Trophoblast cell (in vitro differentiated cells and primary cell): ENCODE measurements at regions not wholly inside any gene's neighbourhood (a gene's known extent, or its start where the extent isn't known, plus 50 kb on each side); places are given as distances from the start of the nearest gene placed in this dataset.
A peak's percentile ranks its signal among the peaks of the same experiment; 100 is the strongest.

Source experiments
- DNase-seq, 2 donors: peaks; one replicate each; pipeline ENCODE4 v3.0.0-alpha.2; 2016
- H2AFZ ChIP-seq: 2 replicates; pipeline ENCODE4 v1.6.1; 2013; ENCODE audit warnings: low read length, moderate library complexity, mild to moderate bottlenecking; ENCODE audit not compliant: insufficient read depth, poor library complexity
- H2AK5ac ChIP-seq: 2 replicates; pipeline ENCODE4 v1.6.1; 2013; ENCODE audit warnings: mild to moderate bottlenecking, low read length
- H2BK120ac ChIP-seq: 2 replicates; pipeline ENCODE4 v1.6.1; 2013; ENCODE audit warnings: low read length, mild to moderate bottlenecking, moderate library complexity; ENCODE audit not compliant: insufficient read depth, poor library complexity
- H2BK12ac ChIP-seq: 2 replicates; pipeline ENCODE4 v1.6.1; 2013; ENCODE audit warnings: mild to moderate bottlenecking, low read length, moderate library complexity
- H2BK5ac ChIP-seq: 2 replicates; pipeline ENCODE4 v1.6.1; 2013; ENCODE audit warnings: low read length, low read depth, moderate library complexity, mild to moderate bottlenecking; ENCODE audit not compliant: poor library complexity
- H3K14ac ChIP-seq: 2 replicates; pipeline ENCODE4 v1.6.1; 2013; ENCODE audit warnings: mild to moderate bottlenecking, low read length
- H3K18ac ChIP-seq: 2 replicates; pipeline ENCODE4 v1.6.1; 2013; ENCODE audit warnings: mild to moderate bottlenecking, low read length
- H3K23ac ChIP-seq: 2 replicates; pipeline ENCODE4 v1.6.1; 2013; ENCODE audit warnings: low read length
- H3K27ac ChIP-seq: 2 replicates; pipeline ENCODE4 v1.5.1; 2013; ENCODE audit warnings: low read depth, mild to moderate bottlenecking, inconsistent platforms, low read length, moderate library complexity
- H3K27me3 ChIP-seq: 2 replicates; pipeline ENCODE4 v1.6.1; 2013; ENCODE audit warnings: inconsistent platforms, mild to moderate bottlenecking, low read length, moderate library complexity; ENCODE audit not compliant: insufficient read depth
- H3K36me3 ChIP-seq, 2 experiments: 1 replicate in 1 of 2; 2 replicates in 1 of 2; pipeline ENCODE4 v1.6.1; 2013; ENCODE audit warnings: low read length in 2 of 2, mild to moderate bottlenecking in 2 of 2, moderate library complexity in 1 of 2; ENCODE audit not compliant: insufficient read depth in 2 of 2, control insufficient read depth in 1 of 2
- H3K4ac ChIP-seq: 2 replicates; pipeline ENCODE4 v1.6.1; 2013; ENCODE audit warnings: low read depth, mild to moderate bottlenecking, low read length, moderate library complexity
- H3K4me1 ChIP-seq, 2 experiments: 1 replicate in 1 of 2; 2 replicates in 1 of 2; pipeline ENCODE4 v1.6.1; 2013; ENCODE audit warnings: low read length in 2 of 2, mild to moderate bottlenecking in 2 of 2, moderate library complexity in 1 of 2; ENCODE audit not compliant: insufficient read depth in 2 of 2, control insufficient read depth in 1 of 2
- H3K4me2 ChIP-seq: 2 replicates; pipeline ENCODE4 v1.6.1; 2013; ENCODE audit warnings: inconsistent platforms, mild to moderate bottlenecking, low read length, moderate library complexity
- H3K4me3 ChIP-seq: 2 replicates; pipeline ENCODE4 v1.5.1; 2013; ENCODE audit warnings: mild to moderate bottlenecking, low read depth, low read length, inconsistent platforms
- H3K79me1 ChIP-seq: one replicate; pipeline ENCODE4 v1.6.1; 2013; ENCODE audit warnings: low read length
- H3K79me2 ChIP-seq: 2 replicates; pipeline ENCODE4 v1.6.1; 2013; ENCODE audit warnings: low read length, mild to moderate bottlenecking; ENCODE audit not compliant: control insufficient read depth, insufficient read depth, poor library complexity
- H3K9ac ChIP-seq: 2 replicates; pipeline ENCODE4 v1.6.1; 2013; ENCODE audit warnings: mild to moderate bottlenecking, low read length
- H3K9me3 ChIP-seq: 2 replicates; pipeline ENCODE4 v1.6.1; 2013; ENCODE audit warnings: low read depth, mild to moderate bottlenecking, control low read depth, inconsistent platforms, low read length; ENCODE audit not compliant: insufficient read depth
- H4K12ac ChIP-seq: 2 replicates; pipeline ENCODE4 v1.6.1; 2013; ENCODE audit warnings: low read depth, mild to moderate bottlenecking, low read length, moderate library complexity
- H4K8ac ChIP-seq: 2 replicates; pipeline ENCODE4 v1.6.1; 2013; ENCODE audit warnings: low read depth, mild to moderate bottlenecking, low read length, moderate library complexity
- H4K91ac ChIP-seq: one replicate; pipeline ENCODE4 v1.6.1; 2013; ENCODE audit warnings: low read depth, mild to moderate bottlenecking, low read length, moderate library complexity
- WGBS: extraction: QIAGEN DNeasy Blood & Tissue Kit; methylation state at CpG from one replicate; pipeline ENCODE4 v1.1.7; 2013; ENCODE audit warnings: missing lambda C conversion rate; ENCODE audit not compliant: insufficient read length, insufficient coverage; ENCODE audit errors: extremely low coverage; 5-methylcytosine and 5-hydroxymethylcytosine counted together

DNA sequence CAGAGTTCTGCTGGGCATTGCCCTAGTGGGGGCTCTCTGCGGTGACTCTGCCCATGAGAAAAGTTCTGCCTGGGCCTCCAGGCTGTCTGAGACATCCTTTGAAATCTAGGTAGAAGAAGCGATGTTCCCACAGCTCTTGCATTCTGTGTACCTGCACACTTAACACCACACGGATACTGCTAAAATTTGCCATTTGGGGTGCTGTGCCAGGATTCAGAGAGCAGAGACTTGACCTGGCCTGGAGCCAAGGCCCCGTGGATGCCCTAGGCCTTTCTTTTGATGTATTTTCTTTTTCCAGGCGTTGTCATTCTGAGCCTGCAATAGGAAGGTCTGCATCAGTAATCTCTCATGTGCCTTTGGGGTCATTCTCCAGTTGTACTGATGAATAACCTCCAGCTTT lies 89.3 kb upstream of the IL12B start:
- H3K4ac ChIP-seq, result no peak overlapping the region
- H3K4me1 ChIP-seq, result no peaks in the 10 kb centered on the region
- H3K18ac ChIP-seq, result no peak overlapping the region
- H4K8ac ChIP-seq, result no peak overlapping the region
- H3K4me2 ChIP-seq, result no peak overlapping the region
- H2BK5ac ChIP-seq, result no peak overlapping the region
- no peak overlapping the region for H3K27ac ChIP-seq
- peak overlapping the region; percentile 38 for H3K9ac ChIP-seq
- peaks cover 2% of the 10 kb centered on the region for H3K9me3 ChIP-seq
- H3K36me3 ChIP-seq, result no peaks in the 10 kb centered on the region
- no peak overlapping the region for H4K91ac ChIP-seq
- no peaks in the 10 kb centered on the region for H3K79me2 ChIP-seq
- no peaks in the 10 kb centered on the region for H3K27me3 ChIP-seq
- no peak for DNase-seq
- no peaks in the 10 kb centered on the region for H3K79me1 ChIP-seq
- no peak overlapping the region for H2AFZ ChIP-seq
- no peak overlapping the region for H2BK120ac ChIP-seq
- no peak overlapping the region for H3K4me3 ChIP-seq
- WGBS, result no CpG with 5 or more reads among the region's 5 CpGs
- no peak overlapping the region for H2AK5ac ChIP-seq
- no peak overlapping the region for H4K12ac ChIP-seq
- H2BK12ac ChIP-seq, result no peak overlapping the region
- H3K14ac ChIP-seq, result no peak overlapping the region
- no peak overlapping the region for H3K23ac ChIP-seq

DNA sequence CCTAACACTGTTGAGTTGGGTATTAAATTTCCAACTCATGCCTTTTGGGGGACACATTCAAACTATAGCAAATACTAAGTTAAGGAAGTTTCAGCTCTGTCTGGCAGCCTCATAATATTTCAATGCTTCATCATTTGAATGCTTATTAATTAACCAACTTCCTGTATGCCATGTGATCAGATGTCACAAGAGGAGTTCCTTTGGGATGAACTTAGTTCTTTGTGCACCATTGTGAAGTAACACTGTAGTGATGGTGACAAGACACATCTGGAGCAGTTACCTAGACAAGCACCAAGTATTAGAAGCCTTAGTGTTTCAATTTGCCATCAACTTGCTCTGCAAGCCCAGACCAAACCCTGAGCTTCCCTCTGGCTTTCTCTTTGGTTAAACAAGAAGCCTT lies 90.7 kb upstream of the IL12B start:
- Histone ChIP-seq H3K9ac (no peak overlapping the region), H3K4me1 (no peaks in the 10 kb centered on the region)

DNA sequence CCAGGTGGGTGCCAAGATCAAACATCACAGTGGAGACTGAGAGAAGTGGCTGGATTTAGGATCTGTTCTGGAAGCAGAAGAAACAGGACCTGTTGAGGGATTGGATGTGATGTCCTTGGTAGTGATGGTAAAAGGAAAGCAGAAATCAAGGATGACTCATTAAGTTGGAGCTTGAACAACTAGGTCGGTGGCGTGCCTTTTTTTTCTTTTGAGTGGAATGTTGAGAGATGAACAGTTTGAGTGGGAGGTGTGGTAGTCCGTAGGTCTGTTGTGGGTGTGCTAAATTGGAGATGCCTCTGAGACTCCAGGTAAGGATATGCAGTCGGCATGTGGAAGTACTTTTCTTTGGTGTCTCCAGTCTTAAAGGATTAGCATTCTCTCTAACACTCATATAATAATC lies 92.1 kb upstream of the IL12B start:
- Histone ChIP-seq H3K4me2 (no peak overlapping the region), H3K18ac (no peak overlapping the region), H3K27ac (no peak overlapping the region), H4K91ac (no peak overlapping the region), H3K36me3 (no peaks in the 10 kb centered on the region), H4K12ac (no peak overlapping the region), H2BK12ac (no peak overlapping the region), H2AFZ (no peak overlapping the region), H4K8ac (no peak overlapping the region), H3K4ac (no peak overlapping the region), H3K4me3 (no peak overlapping the region), H3K79me1 (no peaks in the 10 kb centered on the region), H2AK5ac (no peak overlapping the region), H3K9ac (no peak overlapping the region), H3K27me3 (no peaks in the 10 kb centered on the region), H3K14ac (no peak overlapping the region), H3K4me1 (no peaks in the 10 kb centered on the region), H2BK5ac (no peak overlapping the region), H3K23ac (no peak overlapping the region), H2BK120ac (no peak overlapping the region), H3K79me2 (no peaks in the 10 kb centered on the region), H3K9me3 (peaks cover 2% of the 10 kb centered on the region)
- peak in 1 of 2 donors; percentile 31 for DNase-seq
- no CpG with 5 or more reads among the region's 4 CpGs for WGBS

More for the DNA sequence above, 90.7 kb upstream of the IL12B start:
- Histone ChIP-seq H4K91ac (no peak overlapping the region), H3K27ac (no peak overlapping the region), H3K27me3 (no peaks in the 10 kb centered on the region), H2BK120ac (no peak overlapping the region), H3K4ac (no peak overlapping the region), H3K79me2 (no peaks in the 10 kb centered on the region), H3K4me3 (no peak overlapping the region), H3K79me1 (no peaks in the 10 kb centered on the region), H2BK5ac (no peak overlapping the region), H3K23ac (no peak overlapping the region), H2AFZ (no peak overlapping the region), H4K12ac (no peak overlapping the region), H4K8ac (no peak overlapping the region), H3K9me3 (peaks cover 2% of the 10 kb centered on the region), H3K4me2 (no peak overlapping the region), H2BK12ac (no peak overlapping the region), H3K36me3 (no peaks in the 10 kb centered on the region), H2AK5ac (no peak overlapping the region), H3K18ac (no peak overlapping the region), H3K14ac (no peak overlapping the region)
- DNase-seq, result no peak

DNA sequence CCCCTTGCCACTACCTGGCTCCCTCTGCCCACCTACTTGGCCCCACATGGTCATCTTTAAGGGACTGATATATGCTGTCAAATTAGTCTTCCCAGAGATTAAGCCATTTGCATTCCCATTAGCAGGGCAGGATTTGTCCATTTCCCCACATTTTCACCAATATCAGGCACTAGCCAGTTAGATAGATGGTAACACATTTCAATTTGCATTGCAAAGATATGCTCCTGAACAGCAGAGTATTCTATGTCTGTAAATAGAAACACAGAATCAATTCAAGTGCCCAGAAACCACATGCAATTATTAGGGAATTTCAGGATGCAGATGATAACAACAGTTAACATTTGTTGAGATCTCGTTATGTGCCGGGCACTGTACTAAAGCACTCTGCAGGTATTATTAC lies 92.6 kb upstream of the IL12B start:
- H2BK12ac ChIP-seq, result no peak overlapping the region
- no peak overlapping the region for H4K8ac ChIP-seq
- no peak overlapping the region for H3K9ac ChIP-seq
- no peak for DNase-seq
- no peaks in the 10 kb centered on the region for H3K27me3 ChIP-seq
- no peak overlapping the region for H4K91ac ChIP-seq
- H3K14ac ChIP-seq, result no peak overlapping the region
- H3K18ac ChIP-seq, result no peak overlapping the region
- no peak overlapping the region for H3K27ac ChIP-seq
- no peaks in the 10 kb centered on the region for H3K4me1 ChIP-seq
- no peak overlapping the region for H3K23ac ChIP-seq
- H3K9me3 ChIP-seq, result peaks cover 2% of the 10 kb centered on the region
- H2BK120ac ChIP-seq, result no peak overlapping the region
- no peak overlapping the region for H2BK5ac ChIP-seq
- no peaks in the 10 kb centered on the region for H3K79me1 ChIP-seq
- no CpG with 5 or more reads among the region's 2 CpGs for WGBS
- no peaks in the 10 kb centered on the region for H3K79me2 ChIP-seq
- H3K4me3 ChIP-seq, result no peak overlapping the region
- H3K4ac ChIP-seq, result no peak overlapping the region
- no peak overlapping the region for H2AFZ ChIP-seq
- H3K4me2 ChIP-seq, result no peak overlapping the region
- H3K36me3 ChIP-seq, result no peaks in the 10 kb centered on the region
- no peak overlapping the region for H2AK5ac ChIP-seq
- H4K12ac ChIP-seq, result no peak overlapping the region
